ENCODE measurements at regions not wholly inside any gene's neighbourhood (a gene's known extent, or its start where the extent isn't known, plus 50 kb on each side); places are given as distances from the start of the nearest gene placed in this dataset.

GRCh38 chr16:6643080-6643686 is 689.5 kb upstream of the RBFOX1 start:
- no peak overlapping the region for H3K27ac Mint-ChIP-seq (ENCODE audit: unreplicated experiment)
- CTCF ChIA-PET = interaction anchor here (0.6 to 1.1 kb wide), 6 partner anchors 11 to 1545 kb away, joined by 3 to 4 read pairs (median 3); partner anchors contain the start of gene EEF2KMT
- H3K4me3 Mint-ChIP-seq (ENCODE audit: low read depth, unreplicated experiment) = no peak overlapping the region
- intact Hi-C loops (cut with micrococcal nuclease; ENCODE audit: unreplicated experiment) = loop anchor here (1.0 to 5.0 kb wide), 4 partner anchors 562 to 1406 kb away; no protein-coding TSS in a partner anchor
- H3K9me3 Mint-ChIP-seq (ENCODE audit: low read depth, unreplicated experiment) = no peaks in the 10 kb centered on the region
- peak; percentile 79 for TF ChIP-seq CTCF (IDR thresholded peaks at IDR 0.05; ENCODE audit: unreplicated experiment)
- H3K27me3 Mint-ChIP-seq (ENCODE audit: unreplicated experiment) = no peaks in the 10 kb centered on the region
- BruUV-seq (replicated peaks) = no TSS peak
- DNase-seq = peak; percentile 67
- no peaks in the 10 kb centered on the region for H3K36me3 Mint-ChIP-seq (ENCODE audit: insufficient read depth, unreplicated experiment)
- no peaks in the 10 kb centered on the region for H3K4me1 Mint-ChIP-seq (ENCODE audit: low read depth, unreplicated experiment)

DNA sequence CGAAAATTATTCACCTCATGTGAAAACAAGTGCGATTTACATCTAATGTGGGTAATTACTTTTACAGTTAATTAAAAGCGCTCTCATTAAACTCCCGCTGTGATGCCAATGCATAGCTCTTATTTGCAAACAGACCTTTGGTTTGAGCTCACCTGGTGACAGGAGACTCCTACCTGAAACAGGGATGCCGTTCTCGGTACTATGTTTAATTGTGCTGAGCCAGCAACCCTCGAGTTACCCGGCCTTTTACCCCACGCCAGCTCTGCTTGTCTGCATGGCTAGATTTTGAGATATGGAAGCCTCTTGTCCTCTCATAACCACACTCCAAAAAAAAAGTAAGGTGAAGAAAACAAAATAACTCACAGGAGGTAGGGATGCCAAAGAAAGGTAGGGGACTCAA is 690.4 kb upstream of the RBFOX1 start:
- no peaks in the 10 kb centered on the region for H3K36me3 Mint-ChIP-seq (ENCODE audit: insufficient read depth, unreplicated experiment)
- H3K4me3 Mint-ChIP-seq (ENCODE audit: low read depth, unreplicated experiment) = no peak overlapping the region
- no peaks in the 10 kb centered on the region for H3K27me3 Mint-ChIP-seq (ENCODE audit: unreplicated experiment)
- no peaks in the 10 kb centered on the region for H3K9me3 Mint-ChIP-seq (ENCODE audit: low read depth, unreplicated experiment)
- no peaks in the 10 kb centered on the region for H3K4me1 Mint-ChIP-seq (ENCODE audit: low read depth, unreplicated experiment)
- no peak overlapping the region for H3K27ac Mint-ChIP-seq (ENCODE audit: unreplicated experiment)
- TF ChIP-seq CTCF (IDR thresholded peaks at IDR 0.05; ENCODE audit: unreplicated experiment) = no peak
- CTCF ChIA-PET = interaction anchor here (0.6 kb wide), 1 partner anchor 216 kb away, joined by 3 read pairs; no protein-coding TSS in a partner anchor
- BruUV-seq (replicated peaks) = no TSS peak
- intact Hi-C loops (cut with micrococcal nuclease; ENCODE audit: unreplicated experiment) = loop anchor here (2.0 to 5.0 kb wide), 3 partner anchors 1025 to 1405 kb away; no protein-coding TSS in a partner anchor
- no peak for DNase-seq

- Mint-ChIP-seq H3K4me1 (ENCODE audit: low read depth, unreplicated experiment) (no peaks in the 10 kb centered on the region), H3K27ac (ENCODE audit: unreplicated experiment) (no peak overlapping the region), H3K36me3 (ENCODE audit: insufficient read depth, unreplicated experiment) (no peaks in the 10 kb centered on the region), H3K27me3 (ENCODE audit: unreplicated experiment) (no peaks in the 10 kb centered on the region), H3K4me3 (ENCODE audit: low read depth, unreplicated experiment) (no peak overlapping the region), H3K9me3 (ENCODE audit: low read depth, unreplicated experiment) (no peaks in the 10 kb centered on the region)
- no peak for DNase-seq
- CTCF ChIA-PET = interaction anchor here (0.6 kb wide), 1 partner anchor 1643 kb away, joined by 3 read pairs; no protein-coding TSS in a partner anchor
- TF ChIP-seq CTCF (IDR thresholded peaks at IDR 0.05; ENCODE audit: unreplicated experiment) = no peak
- intact Hi-C loops (cut with micrococcal nuclease; ENCODE audit: unreplicated experiment) = loop anchor here (5.0 kb wide), 2 partner anchors 1139 to 1404 kb away; no protein-coding TSS in a partner anchor
- no TSS peak for BruUV-seq (replicated peaks)
Measured at GRCh38 chr16:6641091-6641490, 691.6 kb upstream of the RBFOX1 start.

GRCh38 chr16:6636457-6636856 is 696.2 kb upstream of the RBFOX1 start:
- CTCF ChIA-PET = no interaction called here
- Mint-ChIP-seq H3K27me3 (ENCODE audit: unreplicated experiment) (no peaks in the 10 kb centered on the region), H3K27ac (ENCODE audit: unreplicated experiment) (no peak overlapping the region), H3K36me3 (ENCODE audit: insufficient read depth, unreplicated experiment) (no peaks in the 10 kb centered on the region), H3K9me3 (ENCODE audit: low read depth, unreplicated experiment) (peaks cover 3% of the 10 kb centered on the region), H3K4me3 (ENCODE audit: low read depth, unreplicated experiment) (no peak overlapping the region), H3K4me1 (ENCODE audit: low read depth, unreplicated experiment) (no peaks in the 10 kb centered on the region)
- no peak for DNase-seq
- BruUV-seq (replicated peaks) = no TSS peak
- TF ChIP-seq CTCF (IDR thresholded peaks at IDR 0.05; ENCODE audit: unreplicated experiment) = no peak
- intact Hi-C loops (cut with micrococcal nuclease; ENCODE audit: unreplicated experiment) = no loop called here

All from Calu3 (cell line).